AG04450 (cell line): ENCODE measurements at regions not wholly inside any gene's neighbourhood (a gene's known extent, or its start where the extent isn't known, plus 50 kb on each side); places are given as distances from the start of the nearest gene placed in this dataset.

ENCODE experiments used
- CTCF ChIA-PET: fragments of 300-600, 350-600 bp; formaldehyde crosslinking; extraction: SDS; loops from one replicate; lab custom pipeline; 2022; ENCODE audit warnings: antibody characterized with exemption, inconsistent platforms; lab: Charles Lee
- POLR2A ChIA-PET: fragments of 350-600 bp; formaldehyde crosslinking; extraction: SDS; loops from one replicate; lab custom pipeline; 2021; ENCODE audit warnings: antibody characterized with exemption, inconsistent platforms; lab: Yijun Ruan, JAX
- DNase-seq: peaks from one replicate; pipeline ENCODE4 v3.0.0-alpha.2; 2011; ENCODE audit warnings: low read depth, low spot score
- H3K27ac ChIP-seq: one replicate; pipeline ENCODE4 v1.5.1; 2012; ENCODE audit warnings: low read depth, low read length, control low read depth
- H3K27me3 ChIP-seq: one replicate; pipeline ENCODE4 v1.6.0; 2012; ENCODE audit warnings: low read length; ENCODE audit not compliant: control insufficient read depth, insufficient read depth
- H3K4me3 ChIP-seq: 2 replicates; pipeline ENCODE4 v1.5.1; 2011; ENCODE audit warnings: mild to moderate bottlenecking, low read depth, low read length, control low read depth
- H3K9me3 ChIP-seq: 2 replicates; pipeline ENCODE4 v1.5.1; 2012; ENCODE audit warnings: low read length; ENCODE audit not compliant: control insufficient read depth, insufficient read depth
- TF ChIP-seq, protein P1 (sequence below): IDR thresholded peaks from 2 replicates; pipeline ENCODE4 v1.5.1; 2011; ENCODE audit warnings: low read depth, low read length, control low read depth, inconsistent platforms

DNA sequence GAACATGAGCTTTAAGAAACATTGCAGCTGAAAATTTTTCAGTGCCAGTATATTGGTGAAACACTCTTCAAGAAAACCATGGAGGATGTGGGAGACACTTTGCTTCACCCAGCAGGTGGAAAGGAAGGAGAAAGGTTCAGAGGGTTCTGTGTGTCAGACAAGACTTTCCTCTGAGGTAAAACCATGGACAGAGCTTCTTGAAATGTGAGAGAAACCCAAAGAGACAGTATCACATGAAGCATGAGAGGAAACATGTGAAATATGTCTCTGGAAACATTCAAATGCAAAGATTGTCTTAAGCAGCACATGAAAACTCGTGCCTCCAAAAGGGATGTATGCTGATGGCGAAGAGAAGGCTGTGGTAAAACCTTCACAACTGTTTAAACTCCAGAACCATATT, 368.9 kb upstream of the ST8SIA4 start:
- H3K4me3 ChIP-seq = no peak overlapping the region
- no peak overlapping the region for H3K27ac ChIP-seq
- no peaks in the 10 kb centered on the region for H3K27me3 ChIP-seq
- POLR2A ChIA-PET = no interaction called here
- CTCF ChIA-PET = no interaction called here
- H3K9me3 ChIP-seq = no peaks in the 10 kb centered on the region; the same call in 1 of the 2 replicates
- TF ChIP-seq, protein P1, sequence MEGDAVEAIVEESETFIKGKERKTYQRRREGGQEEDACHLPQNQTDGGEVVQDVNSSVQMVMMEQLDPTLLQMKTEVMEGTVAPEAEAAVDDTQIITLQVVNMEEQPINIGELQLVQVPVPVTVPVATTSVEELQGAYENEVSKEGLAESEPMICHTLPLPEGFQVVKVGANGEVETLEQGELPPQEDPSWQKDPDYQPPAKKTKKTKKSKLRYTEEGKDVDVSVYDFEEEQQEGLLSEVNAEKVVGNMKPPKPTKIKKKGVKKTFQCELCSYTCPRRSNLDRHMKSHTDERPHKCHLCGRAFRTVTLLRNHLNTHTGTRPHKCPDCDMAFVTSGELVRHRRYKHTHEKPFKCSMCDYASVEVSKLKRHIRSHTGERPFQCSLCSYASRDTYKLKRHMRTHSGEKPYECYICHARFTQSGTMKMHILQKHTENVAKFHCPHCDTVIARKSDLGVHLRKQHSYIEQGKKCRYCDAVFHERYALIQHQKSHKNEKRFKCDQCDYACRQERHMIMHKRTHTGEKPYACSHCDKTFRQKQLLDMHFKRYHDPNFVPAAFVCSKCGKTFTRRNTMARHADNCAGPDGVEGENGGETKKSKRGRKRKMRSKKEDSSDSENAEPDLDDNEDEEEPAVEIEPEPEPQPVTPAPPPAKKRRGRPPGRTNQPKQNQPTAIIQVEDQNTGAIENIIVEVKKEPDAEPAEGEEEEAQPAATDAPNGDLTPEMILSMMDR = no peak
- no peak for DNase-seq

DNA sequence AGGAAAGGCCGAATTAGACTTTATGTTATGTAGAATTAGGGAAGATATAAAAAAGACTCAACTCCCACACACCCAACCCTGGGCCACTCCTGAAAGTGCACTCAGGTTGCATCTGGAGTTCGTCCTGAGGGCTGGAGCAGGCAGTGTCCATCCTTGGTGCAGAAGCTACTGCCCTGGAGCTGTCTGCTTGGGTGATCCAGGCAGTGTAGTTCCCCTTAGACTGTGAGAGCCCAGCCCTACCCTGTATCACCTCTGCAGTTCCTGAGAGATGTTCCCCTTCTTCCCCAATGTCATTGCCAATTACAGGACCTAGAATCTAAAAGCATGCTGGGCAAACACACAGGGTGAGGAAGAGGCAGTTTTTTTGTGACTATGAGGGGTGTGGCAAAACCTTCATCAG, 368.3 kb upstream of the ST8SIA4 start:
- ChIA-PET CTCF (no interaction called here), POLR2A (no interaction called here)
- Histone ChIP-seq H3K4me3 (no peak overlapping the region), H3K27me3 (no peaks in the 10 kb centered on the region), H3K27ac (no peak overlapping the region), H3K9me3 (no peaks in the 10 kb centered on the region; the same call in 1 of the 2 replicates)
- DNase-seq = no peak
- TF ChIP-seq, protein P1 = no peak

DNA sequence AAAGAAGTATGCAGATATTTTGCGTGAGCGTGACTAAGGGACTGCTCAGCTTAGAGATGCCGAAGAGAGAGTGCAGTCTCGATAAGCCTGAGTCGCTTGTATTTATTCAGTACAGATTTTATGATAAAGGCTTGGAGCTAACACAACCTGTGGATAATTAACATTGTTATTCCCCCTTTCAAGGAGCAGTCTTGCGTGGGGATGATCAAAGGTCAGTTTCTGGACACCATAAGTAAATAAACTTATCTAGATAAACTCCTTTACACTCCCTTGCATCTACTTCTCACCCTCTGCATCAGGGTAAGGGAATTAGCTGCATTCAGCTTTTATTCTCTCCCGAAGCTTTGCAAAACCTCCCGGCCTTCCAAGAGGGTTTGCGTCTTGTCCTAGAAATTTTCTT, 357.8 kb upstream of the ST8SIA4 start:
- TF ChIP-seq, protein P1 = no peak
- DNase-seq = no peak
- CTCF ChIA-PET = no interaction called here

DNA sequence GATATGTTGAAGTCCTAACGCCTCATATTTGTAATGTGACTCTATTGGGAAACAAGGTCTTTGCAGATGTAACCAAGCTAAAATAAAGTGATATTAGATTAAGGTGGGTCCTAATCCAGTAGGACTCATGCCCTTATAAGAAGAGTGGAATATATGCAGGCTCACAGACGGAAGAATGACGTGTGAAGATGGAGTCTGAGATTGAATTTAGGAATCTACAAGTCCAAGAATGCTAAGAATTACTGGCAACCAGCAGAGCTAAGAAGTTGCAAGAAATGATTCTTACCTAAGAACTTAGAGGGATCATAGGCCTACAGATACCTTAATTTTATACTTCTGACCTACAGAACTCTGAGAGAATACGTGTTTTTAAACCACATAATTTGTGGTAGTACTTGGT, 350.0 kb upstream of the ST8SIA4 start:
- H3K27me3 ChIP-seq = no peaks in the 10 kb centered on the region
- POLR2A ChIA-PET = no interaction called here
- H3K9me3 ChIP-seq = peaks cover 3% of the 10 kb centered on the region; the same call in 1 of the 2 replicates
- no peak overlapping the region for H3K4me3 ChIP-seq
- H3K27ac ChIP-seq = no peak overlapping the region
- CTCF ChIA-PET = no interaction called here
- no peak for DNase-seq
- TF ChIP-seq, protein P1 = no peak

More for the DNA sequence above, 357.8 kb upstream of the ST8SIA4 start:
- Histone ChIP-seq H3K27ac (no peak overlapping the region), H3K4me3 (no peak overlapping the region), H3K9me3 (peaks cover 12% of the 10 kb centered on the region; the same call in 1 of the 2 replicates), H3K27me3 (no peaks in the 10 kb centered on the region)
- POLR2A ChIA-PET = no interaction called here

DNA sequence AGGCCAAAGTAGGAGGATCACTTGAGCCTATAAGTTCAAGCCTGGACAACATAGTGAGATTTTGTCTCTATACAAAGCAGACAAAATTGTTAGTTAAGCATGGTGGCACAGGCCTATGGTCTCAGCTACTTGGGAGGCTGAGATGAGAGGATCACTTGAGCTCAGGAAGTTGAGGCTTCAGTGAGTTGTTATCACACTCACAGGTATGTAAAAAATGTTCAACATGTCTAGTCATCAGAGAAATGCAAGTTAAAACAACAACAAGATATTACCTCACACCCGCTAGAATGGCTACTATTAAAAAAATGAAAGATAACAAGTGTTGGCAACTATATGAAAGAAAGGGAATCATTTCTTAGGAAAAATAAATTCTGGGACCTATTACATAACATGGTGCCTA, 341.5 kb upstream of the ST8SIA4 start:
- ChIA-PET POLR2A (no interaction called here), CTCF (no interaction called here)
- DNase-seq = no peak
- TF ChIP-seq, protein P1 = no peak
- Histone ChIP-seq H3K27ac (no peak overlapping the region), H3K27me3 (no peaks in the 10 kb centered on the region), H3K9me3 (peaks cover 7% of the 10 kb centered on the region; the same call in 1 of the 2 replicates), H3K4me3 (no peak overlapping the region)
